ENCODE measurements at regions not wholly inside any gene's neighbourhood (a gene's known extent, or its start where the extent isn't known, plus 50 kb on each side); places are given as distances from the start of the nearest gene placed in this dataset.
"Not testable (repeated sequence)": the region's sequence is repeated elsewhere in the genome, so short reads cannot be mapped to it uniquely, and the experiment has no call there.

DNA sequence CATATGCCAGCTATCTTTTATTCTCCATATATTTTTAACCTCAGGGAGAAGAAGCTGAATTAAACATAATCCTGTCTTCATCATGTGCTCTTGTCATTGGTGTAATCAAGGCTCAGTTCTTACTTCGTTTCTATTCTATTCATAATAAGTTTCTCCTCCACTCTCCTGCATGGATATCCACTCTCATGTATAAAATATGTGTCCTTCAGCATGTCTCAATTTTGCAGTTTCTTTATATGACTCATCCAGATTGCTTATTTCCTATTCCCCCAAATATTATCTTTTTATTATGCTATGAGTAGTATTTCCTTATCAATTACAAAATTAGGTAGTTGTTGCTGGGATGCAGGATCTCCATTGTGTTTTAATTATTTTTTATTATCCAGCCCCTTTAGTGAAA is 643.7 kb upstream of the ACO1 start:
- DNase-seq (ENCODE audit: low read depth, low spot score), result no peak

DNA sequence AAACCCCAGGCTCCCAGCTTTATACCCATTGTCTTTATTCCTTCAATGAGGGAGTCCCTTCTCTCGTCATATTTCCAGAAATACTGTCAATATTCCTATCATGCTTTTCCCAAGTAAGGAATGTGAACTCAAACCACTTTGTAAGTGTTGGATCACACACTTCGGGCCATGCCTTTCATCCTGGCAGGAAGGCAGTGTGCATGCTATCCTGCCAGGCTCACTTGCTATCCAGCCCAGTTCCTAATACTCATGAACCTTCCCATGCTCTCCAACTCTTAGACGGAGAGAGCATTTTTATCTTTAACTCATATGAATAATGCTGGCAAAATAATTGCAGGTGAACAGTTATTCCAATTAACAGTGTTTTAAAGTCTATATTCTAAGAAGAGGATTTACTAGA is 639.9 kb upstream of the ACO1 start:
- DNase-seq (ENCODE audit: low read depth, low spot score), result no peak

DNA sequence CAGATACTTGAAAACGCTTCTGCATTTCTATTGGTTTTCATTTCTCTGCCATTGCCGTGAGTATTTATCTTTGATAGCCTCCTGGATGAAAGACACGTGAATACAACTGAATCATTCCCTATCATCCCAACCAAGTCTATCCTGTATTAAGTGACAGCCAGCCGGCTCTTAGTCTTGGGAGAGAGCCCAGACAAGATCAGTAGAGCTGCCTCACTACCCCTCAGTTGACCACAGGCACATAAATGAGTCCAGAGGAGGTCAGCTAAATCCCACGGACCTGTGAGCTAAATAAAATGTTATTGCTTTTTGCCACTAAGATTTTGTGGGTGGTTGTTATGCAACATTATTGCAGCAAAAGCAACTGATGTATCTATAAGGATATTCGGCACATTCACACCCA is 639.0 kb upstream of the ACO1 start:
- DNase-seq (ENCODE audit: low read depth, low spot score), result no peak

DNA sequence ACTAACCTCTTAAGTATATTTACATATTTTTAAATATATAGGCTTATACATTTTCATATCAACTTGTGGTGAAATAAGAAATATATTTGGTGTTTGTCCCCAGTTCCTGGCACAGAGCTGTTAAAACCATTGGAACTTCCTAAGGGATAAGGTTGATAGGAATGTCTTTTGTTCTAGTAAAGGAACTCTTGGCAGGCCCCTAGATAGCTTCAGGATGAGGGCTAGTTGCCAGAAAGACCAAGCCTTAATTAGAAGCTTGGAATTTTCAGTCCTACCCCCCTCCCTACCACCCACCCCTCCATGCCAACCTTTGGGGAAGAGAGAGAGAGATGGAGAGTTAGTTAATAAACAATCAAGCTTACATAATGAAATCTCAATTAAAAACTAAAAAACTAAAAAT is 638.6 kb upstream of the ACO1 start:
- DNase-seq (ENCODE audit: low read depth, low spot score), result no peak

DNA sequence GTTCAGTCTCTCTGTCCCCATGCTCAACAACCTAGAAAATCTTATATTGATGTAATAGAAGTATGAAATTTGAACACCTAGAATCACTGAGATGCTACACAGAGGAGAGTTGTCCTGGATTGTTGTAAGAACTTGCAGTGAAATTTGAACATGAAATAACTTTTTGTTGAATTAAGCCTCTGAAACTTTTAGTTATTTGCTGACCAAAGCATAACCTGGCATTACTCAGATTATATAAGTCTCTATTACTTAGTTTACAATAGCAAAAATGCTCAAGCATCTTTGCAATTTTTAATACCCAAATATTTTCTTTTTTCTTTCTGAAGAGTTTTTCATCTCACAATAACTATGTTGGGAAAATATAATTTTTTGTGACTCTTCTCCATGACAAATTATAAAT is 630.7 kb upstream of the ACO1 start:
- DNase-seq (ENCODE audit: low read depth, low spot score), result no peak

DNA sequence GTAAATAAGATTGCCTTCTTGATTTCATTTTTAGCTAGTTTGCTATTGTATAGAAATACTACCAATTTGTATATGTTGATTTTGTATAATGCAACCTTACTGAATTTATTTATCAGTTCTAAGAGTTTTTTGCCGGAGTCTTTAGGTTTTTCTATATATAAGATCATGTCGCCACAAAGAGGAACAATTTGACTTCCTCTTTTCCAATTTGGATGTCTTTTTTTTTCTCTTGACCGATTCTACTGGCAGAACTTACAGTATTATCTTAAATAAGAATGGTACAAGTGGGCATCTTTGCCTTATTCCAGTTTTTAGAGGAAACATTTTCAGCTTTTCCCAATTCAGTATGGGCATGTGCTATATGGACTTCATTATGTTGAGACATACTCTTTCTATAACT is 624.7 kb upstream of the ACO1 start:
- DNase-seq (ENCODE audit: low read depth, low spot score), result no peak

DNA sequence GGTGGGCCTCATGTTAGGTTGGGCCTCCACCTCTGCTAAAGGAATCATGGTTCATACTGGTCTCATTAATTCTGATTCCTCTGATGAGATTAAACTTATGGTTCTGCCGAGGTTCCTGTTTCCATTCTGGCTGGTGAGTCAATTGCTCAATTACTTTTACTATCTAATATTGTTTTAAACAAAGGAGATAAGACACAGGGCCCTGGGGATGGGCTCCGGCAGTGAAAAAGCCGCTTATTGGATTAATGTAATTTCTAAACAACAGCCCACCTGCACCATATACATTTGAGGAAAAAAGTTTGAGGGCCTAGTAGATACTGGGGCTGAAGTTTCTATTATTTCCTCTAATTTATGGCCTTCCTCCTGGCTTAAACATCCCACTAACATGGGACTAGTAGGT is 610.4 kb upstream of the ACO1 start:
- not testable (repeated sequence) for DNase-seq (ENCODE audit: low read depth, low spot score)

DNA sequence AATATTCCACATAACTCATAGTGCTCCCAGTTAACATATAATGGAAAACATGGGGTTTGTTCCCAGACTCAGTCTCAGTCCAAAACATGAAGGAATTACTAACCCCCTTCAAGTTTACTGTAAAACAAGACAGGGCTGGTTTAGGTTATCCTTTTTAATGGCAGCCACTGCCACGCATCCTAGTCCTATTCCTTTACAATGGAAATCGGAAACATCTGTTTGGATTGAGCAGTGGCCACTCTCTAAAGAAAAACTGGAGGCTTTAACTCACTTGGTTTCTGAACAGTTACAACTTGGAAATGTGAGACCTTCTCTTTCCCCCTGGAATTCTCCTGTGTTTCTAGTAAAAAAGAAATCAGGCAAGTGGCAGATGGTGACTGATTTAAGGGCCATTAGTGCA is 609.9 kb upstream of the ACO1 start:
- DNase-seq (ENCODE audit: low read depth, low spot score), result no peak

DNA sequence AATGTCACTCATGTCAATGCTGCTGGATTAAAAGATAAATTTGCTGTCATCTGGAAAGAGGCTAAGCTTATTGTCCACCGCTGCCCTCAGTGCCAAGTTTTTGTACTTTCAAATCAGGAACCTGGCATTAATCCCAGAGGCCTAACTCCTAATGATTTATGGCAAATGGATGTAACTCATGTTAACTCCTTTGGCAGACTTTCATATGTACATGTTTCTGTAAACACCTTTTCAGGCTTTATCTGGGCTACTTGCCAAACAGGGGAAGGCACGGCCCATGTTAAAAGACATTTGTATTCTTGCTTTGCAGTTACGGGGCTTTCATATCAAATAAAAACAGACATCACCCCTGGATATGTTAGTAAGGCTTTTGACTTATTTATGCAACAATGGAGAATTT is 608.0 kb upstream of the ACO1 start:
- DNase-seq (ENCODE audit: low read depth, low spot score), result no peak

DNA sequence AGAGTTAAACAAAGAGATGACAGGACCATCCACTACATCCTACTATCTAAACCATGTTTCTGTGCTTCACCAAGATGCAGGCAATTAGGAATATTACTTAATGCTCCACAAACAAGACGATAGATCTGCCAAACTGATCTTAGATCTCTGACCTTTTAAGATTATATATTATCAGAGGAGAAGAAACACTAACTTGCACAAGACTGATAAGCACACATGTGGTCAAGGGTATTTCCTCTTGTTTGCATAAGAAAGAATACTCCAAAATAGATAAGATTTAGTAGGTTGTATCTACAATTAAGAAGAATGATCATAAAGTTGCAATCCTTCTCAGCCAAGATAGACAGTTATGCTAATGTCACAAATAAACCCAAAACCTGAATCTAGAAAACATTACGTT is 601.0 kb upstream of the ACO1 start:
- DNase-seq (ENCODE audit: low read depth, low spot score), result no peak

DNA sequence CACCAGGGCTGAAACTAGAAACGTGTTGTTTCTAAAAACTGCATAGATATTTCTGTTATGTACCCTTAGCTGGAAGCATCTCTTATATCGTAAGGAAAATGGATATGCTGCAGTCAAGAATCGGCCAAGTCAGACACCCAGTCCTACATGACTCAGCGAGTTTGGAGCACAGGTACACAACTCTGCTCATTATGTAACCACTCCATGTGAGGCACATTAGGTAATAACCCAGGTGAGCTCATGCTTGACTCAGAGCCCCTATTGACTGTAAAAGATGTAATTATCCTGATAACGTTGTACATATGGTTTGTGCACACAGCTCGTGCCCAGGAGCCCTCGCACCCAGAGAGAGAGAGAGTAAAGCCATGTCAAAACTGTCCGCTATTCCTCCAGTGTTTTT is 593.7 kb upstream of the ACO1 start:
- DNase-seq (ENCODE audit: low read depth, low spot score), result no peak

DNA sequence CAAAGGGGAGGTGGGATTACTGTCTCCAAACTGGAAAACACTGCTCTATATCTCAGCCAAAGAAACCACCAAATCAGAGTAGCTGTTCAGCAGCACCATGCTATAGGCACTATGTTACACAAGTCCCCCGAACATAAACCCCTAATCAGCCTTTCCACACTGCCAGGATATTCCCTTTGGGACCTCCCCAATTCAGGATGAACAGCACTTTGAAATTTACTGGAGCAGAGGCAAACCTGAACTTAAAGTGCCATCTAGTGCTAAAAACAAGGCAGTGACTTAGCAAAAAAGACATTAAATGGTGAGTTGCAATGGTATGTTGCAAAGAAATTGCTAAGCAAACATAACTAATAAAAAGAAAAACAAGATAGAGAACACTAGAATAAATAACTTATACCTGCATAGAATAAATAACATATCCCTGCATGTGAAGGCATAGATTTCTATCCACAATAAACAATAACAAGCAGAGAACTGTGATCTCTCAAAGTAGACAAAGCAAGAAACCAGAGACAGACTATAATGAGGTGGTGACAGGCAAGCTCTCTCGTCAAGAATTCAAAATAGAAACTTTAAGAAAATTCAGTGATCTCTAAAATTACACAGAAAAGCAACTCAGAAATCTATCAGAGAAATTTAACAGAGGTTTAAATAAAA is 584.4 kb upstream of the ACO1 start:
- DNase-seq (ENCODE audit: low read depth, low spot score), result peak; percentile 10

DNA sequence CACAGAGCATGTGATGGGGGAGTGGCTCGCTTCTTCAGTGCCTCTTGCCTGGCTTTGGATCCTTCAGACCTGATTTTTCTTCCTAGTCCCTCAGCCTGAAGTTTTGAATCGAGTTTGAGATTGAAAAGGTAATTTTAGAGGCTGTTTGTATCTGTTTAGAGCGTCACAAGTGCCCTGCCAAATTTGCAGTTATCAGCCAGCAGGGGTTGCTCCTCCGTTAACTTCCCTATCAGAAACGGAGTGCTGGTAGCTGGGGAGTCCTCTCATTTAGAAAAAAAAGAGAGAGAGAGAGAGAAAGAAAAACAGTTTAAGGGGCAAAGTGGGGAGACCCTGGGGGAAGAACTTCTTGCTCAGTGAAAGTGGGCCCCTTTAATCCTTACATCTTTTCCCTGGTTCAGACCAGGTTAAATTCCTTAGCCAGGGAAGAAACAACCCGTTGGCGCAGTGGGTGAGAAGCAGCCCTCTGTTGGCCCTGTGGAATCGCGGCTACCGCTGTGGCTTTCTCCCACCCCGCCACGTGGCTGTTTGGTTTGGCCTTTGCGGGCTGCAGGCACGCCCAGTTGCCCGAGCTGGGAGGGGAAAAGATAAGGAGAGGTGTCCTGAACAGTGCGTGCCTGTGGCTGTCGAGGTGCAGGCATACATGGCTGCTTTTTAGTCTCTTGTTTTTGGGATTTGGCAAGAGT is 576.7 kb upstream of the ACO1 start:
- no peak for DNase-seq (ENCODE audit: low read depth, low spot score)

DNA sequence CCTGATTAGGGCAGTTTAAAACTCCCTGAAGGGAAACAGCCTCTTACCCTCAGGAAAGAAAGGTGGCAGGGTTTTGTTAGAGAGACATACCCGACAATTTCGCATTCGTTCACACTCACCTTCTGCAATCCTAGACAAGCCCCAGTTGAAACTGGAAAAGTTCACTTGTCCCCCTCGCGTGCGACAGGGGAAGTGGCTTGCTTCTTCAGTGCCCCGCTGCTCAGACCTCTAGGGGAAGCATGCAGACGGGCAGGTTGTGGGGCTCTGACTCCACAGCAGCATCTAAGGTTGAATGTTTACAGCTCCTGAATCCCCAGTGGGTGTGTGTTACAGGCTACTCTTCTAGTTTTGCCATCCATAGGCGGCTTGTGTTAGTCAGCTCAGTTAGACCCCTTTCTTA is 575.7 kb upstream of the ACO1 start:
- no peak for DNase-seq (ENCODE audit: low read depth, low spot score)

DNA sequence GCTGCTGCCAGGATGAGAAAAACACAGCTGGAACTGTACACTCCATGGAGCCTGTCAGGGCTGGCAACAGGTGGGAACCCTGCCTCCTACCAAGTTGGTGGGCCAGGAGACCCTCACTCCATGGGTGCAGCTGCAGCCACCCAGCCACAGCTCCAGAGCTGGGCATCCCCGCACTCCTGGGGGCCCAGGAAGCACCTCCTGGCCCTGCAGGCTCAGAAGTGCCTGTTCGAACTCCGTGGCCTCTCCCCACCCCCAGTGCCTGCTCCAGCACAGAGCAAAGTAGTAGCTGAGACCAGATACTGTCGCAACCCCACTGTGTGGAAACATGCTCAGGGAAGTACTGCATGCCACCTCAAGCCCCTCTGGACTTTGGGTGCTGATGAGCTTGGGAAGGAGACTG is 564.0 kb upstream of the ACO1 start:
- no peak for DNase-seq (ENCODE audit: low read depth, low spot score)

DNA sequence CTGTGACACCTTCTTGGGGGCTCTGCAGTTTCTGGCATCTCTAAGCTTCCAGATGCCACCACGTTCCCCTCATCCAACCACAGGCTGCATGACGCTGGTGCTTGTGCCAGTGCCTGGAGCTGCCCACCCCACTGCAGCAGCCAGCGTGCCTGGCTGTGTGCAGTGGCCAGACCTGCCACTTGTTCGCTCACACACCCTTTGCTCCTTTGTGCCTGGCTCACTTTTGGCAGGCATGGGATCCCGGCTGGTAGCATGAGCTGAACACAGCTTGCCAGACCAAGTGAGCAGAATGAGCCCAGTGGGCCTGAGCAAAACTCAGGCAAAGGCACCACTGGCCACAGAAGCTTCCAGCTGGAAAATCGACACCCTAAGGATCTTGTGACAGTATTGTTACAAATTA is 562.9 kb upstream of the ACO1 start:
- no peak for DNase-seq (ENCODE audit: low read depth, low spot score)

DNA sequence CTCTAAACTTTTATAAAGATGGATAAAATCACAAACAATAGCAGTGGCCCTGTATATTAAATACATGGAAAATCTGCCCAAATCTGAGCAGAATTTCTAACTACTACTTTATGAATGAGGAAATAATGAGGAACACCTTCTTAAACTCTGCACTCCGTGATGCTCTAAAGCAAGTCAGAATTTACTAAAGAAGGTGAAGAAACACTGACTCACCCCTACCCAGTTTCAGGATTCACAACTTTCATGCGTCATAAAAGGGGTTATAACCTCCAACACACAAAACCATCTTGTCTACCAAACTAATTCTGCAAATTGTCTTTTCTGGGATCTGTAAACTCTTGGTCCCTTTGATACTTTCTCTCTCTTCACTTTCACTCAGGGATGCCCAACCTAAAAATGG is 561.1 kb upstream of the ACO1 start:
- DNase-seq (ENCODE audit: low read depth, low spot score), result no peak

DNA sequence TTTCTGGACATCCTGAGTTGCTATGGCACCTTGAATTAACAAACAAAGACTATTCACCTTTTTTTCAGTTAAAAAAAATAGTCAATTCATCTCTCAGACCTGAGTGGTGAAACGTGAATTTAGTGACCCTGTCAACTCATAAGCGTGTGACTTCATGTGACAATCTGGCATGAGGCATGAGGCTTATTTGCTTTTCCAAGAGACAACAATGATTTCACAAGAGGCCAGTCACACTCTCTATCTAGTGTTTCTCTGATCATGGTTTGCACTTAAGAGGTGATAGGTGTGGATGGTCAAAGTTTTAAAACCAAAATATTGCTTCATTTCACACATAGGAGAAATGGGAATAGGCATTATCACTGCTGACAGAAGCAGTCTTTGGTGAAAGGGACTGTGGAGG is 559.6 kb upstream of the ACO1 start:
- DNase-seq (ENCODE audit: low read depth, low spot score), result no peak

DNA sequence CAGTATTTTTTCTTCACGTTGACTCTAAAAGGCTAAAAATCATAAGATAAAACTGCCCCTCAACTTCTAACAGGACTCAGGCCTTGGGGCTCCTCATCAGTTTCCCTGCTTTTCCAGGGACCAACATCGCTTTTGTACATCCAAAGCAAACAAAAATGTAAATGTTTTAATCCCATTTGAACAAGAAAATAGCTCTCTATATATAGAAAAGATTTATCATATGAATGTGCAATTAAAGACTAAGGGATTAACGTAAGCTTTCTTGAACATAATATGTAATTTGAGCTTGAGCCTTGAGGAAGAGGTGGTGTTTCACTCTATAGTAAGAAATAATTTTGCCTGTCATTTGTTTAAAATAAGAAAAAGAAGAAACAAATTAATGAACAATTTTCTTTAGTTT is 547.2 kb upstream of the ACO1 start:
- DNase-seq (ENCODE audit: low read depth, low spot score), result no peak

DNA sequence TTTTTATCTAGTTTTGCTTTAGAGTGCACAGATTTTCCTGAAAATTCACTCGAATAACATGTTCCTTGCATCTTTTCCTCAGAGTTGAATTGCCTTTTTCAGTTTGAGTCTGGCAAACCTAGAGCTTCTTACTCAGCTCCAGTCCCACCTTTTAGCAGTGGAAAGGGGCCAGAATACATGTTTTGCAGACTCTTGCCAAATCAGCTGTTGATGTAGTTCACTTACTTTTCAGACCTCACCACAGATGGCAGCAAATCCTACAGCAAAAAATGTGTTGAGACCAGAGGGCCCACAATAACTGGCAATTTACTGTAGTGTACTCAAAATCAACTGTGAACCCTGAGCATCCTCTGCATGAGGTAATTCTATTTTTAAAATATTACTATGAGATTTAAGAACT is 545.2 kb upstream of the ACO1 start:
- no peak for DNase-seq (ENCODE audit: low read depth, low spot score)

DNA sequence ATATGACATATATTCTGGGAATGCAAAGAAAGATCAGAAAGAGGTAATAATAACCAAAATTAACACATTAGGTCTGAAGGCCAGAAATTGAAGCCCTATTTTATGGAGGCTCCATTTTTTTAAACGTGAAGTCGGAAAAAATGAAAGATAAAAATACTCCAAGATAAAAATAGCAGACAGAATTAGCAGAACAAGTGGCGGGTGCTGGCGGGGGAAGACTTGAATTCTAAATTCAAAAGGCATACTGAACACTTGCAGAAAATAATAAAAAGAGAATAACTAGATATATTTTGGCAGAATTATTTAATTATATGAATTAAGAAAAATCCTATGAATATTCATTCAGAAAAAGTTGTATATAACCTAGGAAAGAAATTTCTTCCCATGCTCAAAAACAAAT is 543.7 kb upstream of the ACO1 start:
- DNase-seq (ENCODE audit: low read depth, low spot score), result no peak

DNA sequence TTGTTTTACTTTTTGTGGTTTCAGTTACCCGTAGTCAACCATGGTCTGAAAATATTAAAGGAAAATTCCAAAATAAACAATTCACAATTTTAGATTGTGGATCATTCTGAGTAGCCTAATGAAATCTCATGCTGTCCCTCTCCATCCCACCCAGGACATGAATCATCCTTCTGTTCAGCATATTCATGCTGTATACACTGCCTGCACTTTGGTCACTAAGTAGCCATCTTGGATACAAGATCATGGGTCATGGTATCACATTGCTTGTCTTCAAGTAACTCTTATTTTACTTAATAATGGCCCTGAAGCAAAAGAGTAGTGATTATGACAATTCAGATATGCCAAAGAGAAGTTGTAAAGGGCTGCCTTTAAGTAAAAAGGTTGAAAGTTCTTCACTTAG is 536.5 kb upstream of the ACO1 start:
- DNase-seq (ENCODE audit: low read depth, low spot score), result no peak

DNA sequence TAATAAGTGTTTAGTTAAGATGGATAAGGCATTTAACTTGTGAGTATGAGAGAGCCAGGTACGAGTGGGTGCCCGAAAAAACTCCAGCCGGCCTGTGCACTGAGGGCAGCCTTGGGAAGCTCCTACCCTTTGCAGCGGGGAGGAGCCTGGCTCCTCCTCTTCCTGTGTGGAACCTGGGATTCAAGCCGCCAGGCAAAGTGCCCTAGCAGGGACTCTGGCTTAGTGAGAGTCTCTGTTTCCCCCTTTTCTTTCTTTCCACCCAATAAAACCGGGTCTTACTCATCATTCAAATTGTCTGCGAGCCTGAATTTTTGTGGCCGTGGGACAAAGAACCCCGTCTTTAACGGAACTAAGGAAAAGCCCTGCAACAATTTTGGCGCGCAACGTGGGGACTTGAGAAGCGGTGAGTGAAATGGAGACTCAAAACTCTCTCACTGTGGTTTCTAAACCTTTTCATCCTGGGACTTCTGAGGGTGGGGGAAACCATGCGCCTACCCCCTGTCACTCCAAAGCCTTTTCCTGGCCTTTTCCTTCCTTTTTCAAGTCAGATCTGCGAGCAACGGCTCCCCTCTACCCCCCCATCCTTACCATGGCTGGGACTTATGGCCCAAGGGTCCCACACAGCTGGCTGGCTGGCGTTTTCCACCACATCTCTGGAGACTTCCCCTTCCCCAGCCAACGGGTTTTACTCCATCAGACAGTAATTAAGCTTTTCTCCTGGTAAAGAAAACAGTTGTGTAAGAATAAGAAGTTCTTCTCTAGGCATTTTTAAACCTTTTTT is 535.7 kb upstream of the ACO1 start:
- no peak for DNase-seq (ENCODE audit: low read depth, low spot score)
